HS-5 (cell line): ENCODE measurements at regions not wholly inside any gene's neighbourhood (a gene's known extent, or its start where the extent isn't known, plus 50 kb on each side); places are given as distances from the start of the nearest gene placed in this dataset.

Experiments
- DNase-seq: peaks from one replicate; pipeline ENCODE4 v3.0.0-alpha.2; 2012; ENCODE audit warnings: low read depth

DNA sequence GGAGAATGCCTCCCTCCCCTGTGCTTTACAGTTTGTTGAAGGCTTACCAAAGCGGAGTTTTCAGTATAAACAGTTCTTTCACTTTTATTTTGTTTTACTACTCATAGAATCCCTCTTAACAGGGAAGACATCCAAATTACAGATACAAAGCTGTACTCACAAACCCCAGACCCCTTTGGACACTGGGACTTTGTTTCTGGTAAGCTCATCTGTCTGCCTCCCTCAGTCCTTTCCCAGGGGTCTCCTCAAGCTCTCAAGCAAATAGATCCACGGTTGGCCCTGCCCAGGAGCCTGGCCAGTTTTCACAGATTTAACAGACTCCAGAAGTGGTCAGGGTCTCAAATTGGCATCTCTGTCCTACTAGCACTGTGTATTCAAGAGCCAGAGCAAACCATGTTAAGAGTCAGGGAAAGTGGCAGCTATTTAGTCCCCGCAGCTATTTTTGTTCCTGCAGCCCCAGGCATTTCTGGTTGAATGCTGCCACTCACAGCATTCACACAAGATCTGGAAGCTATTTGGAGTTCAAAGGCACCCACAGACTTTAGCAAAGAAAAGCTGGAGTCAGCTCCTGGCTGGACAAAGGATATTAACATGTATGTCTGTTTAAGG is 54.2 kb downstream of the TMEM100 start:
- no peak for DNase-seq

DNA sequence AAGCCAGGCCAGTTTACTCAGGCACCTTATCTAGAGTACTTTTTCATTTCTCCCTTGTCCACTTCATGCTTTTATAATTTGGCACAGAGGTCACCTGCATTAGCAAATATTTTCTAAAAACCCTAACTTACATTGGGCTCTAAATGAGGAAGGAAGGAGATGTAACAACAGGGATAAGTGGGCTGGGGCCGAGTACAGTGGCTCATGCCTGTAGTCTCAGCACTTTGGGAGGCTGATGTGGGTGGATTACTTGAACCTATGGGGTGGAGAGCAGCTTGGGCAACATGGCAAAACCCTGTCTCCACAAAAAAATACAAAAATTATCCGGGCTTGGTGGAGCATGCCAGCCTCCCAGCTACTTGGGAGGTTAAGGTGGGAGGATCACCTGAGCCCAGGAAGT is 55.9 kb downstream of the TMEM100 start:
- no peak for DNase-seq

DNA sequence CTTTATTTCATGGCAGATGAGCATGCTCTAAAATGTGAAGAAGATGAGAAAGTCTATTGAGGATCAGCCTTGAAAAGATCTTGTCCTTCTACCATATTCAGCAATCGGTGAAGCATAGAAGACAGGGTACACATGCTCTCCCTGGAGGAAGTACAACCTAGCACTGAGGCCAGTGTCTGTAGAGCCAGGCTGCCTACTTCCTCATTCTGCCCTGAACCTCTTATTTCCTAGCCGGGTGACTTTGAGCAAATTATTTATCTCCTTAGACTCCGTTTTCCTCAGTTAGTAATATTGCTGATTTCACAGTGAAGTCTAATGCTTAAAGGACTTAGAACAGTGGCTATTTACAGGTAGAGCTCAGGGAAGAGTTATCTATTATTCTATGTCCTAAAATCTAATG is 58.4 kb downstream of the TMEM100 start:
- no peak for DNase-seq

DNA sequence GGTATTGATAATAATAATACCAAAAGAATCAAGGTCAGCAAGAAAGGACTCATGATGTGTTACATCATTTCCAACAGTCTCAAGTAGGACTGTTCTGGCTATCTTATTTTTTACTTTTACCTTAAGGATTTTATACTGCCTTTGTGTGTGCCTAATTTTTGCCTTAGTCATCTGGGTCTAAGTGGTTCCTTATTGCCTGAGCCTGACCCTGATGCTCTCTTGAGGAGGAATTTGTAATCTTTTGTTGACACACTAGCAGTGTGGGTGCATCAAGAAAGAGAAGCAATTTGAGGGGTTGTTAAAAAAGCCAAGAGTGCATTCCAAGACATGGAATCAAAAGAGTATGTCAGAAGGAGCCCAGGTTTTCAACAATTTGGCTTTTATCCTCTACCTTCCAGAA is 59.3 kb downstream of the TMEM100 start:
- DNase-seq, result no peak

DNA sequence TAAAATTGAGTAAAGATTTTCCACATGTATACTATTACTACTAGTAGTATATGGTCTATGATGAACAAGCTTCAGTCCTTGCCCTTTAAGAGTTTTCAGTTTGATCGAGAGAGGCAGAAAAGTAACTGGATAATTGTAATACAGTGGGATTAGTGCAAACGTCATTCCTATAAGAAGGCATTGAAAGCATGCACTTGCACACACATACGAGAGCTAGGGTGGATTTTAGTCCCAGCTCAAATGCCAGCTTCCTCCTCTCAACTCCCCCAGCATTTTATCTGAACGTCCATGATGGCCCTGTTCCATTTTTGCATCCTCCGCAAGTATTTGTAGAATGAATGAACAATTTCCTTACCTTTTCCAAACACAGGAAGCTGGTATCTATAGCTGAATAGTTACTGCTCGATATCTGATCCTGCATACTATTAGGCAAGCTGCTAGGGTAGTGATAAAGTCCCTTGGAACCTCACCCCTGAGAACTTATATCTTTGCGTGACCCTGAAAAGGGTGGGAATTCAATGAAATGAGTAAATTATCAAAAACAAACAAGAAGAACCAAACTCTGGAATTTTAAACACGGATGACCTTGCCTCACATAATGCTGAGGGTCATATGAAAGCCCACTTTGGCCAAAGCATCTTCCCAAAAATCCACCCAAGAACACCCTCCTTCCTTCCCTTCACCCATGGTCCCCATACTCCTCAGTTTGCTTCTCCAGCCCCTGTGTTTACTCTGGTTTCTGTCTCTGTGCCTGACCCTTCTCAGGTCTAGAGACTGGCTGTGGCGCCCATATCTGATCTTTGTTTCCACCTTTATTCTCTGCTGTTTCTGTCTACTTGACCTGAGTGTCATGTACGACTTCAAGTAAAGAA is 60.5 kb downstream of the TMEM100 start:
- no peak for DNase-seq

DNA sequence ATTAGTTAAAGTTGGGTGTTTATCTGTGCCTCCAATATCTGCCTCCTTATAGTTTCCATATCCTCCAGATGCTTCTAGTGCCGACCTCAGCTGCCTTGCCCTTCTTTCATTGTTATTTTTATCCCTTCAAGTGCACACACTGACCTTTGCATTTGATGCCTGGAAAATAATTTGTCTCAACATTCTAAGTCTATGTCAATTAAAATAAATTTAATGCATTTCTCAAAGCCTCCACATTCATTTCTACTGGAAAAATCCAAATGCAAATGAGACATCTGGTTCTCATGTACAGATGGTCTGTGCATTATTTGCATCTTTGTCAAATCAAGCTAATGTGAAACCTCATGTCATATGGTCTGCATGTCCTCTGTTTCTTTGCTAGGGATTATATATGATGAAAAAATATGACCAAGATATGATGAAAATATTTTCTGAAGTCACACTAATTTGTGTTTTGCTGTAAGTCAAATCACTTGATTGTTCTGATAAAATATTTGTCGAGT is 61.4 kb downstream of the TMEM100 start:
- no peak for DNase-seq

DNA sequence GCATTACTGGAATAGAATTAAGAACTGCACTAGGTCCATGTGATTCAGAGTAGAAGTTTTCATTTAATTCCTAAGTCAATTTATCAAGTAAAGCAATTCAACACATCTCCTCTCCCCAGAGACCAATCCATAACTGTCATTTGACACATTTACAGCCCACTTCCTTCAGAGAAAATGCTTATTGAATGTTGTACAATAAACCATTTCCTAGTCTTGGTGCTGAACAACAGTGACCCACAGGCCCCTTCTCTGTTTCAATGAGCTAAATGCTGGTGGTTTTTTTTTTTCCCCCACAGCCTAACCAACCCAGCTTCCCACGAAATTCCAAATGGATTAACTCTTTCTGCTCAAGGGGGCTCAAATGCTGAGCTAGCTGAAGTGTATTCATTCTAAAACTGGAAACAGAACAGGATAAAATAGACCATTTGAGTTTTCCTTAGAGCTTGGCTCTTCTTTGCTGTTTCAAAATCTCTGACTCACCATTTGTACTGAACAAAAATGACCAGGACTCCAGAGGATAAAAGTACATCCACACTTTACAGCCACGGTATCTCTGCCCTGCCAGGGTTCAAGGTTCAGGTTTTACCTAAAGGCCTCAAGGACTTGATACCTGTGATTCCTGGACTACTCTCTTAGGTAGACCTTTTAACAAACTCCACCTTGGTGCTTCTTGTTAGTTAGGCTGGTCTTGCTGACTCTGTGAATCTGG is 62.3 kb downstream of the TMEM100 start:
- DNase-seq, result no peak

DNA sequence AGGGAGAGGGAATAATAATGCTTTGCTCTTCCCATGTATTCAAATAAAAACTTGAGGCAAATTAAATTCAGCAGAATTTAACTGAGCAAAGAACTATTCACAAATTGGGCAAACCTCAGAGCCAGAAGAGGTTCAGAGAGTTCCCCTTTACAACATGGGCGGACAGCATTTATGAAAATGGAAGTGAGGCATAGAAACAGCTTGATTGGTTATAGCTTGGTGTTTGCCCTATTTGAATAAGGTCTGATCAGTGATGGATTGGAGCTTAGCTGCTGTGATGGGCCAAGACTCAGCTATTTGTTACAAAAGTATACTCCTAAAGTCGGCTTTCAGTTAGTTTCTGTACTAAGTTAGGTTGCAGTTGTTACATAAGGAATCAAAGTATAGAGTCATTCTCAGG is 63.0 kb downstream of the TMEM100 start:
- DNase-seq, result no peak

DNA sequence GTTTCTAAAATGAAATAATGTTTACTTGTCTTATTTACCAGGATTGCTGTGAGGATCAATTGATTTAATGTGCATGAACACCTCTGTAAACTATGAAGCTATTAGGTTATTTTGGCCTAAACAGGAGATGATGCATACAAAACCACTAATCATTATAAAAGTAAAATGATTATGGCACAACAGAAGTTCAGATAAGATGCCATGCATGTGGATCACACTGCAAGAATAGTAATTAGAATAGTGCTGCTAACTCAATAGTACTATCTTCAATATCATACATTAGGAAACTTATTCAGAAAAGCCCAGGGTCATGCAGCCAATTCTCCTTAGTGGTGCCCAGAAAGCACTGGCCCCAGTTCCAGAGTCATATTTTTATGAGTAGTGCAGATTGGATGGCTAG is 66.9 kb downstream of the TMEM100 start:
- DNase-seq, result no peak

DNA sequence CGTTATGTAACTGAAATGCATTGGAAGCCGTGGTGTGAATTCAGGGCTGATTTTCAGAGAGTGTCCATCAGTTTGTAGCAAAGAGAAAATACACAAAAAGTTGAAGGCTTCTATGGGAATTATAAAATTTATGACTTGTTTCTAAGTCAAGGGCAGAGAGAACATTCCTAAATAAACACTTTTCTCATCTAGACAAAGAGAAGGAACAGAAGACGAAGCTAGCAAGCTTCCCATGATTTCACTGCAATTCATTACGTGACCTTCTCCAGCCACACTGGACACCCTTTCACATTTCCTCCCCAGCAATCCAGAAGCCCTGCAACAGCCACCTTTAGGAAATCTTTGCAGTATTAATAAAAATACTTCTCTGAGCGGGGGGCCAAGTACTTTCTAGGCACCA is 67.8 kb downstream of the TMEM100 start:
- no peak for DNase-seq

DNA sequence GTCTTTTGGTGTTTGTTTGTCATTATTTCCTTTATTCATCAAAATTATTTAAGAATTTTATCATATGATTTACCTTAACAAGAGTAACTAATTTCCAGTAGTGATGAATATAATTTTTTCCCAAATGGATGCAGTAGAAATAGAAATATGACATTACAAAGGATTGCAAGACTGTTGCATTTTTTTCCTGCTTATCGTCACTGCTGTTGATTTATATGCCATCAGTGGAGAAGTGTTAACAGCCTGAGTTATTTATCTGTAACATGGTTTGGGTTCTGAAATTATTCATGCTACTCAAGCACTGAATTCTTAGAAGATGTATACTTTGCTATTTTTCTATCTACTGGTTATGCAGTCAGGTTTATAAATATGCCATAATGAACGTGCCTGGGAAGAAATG is 68.6 kb downstream of the TMEM100 start:
- no peak for DNase-seq

DNA sequence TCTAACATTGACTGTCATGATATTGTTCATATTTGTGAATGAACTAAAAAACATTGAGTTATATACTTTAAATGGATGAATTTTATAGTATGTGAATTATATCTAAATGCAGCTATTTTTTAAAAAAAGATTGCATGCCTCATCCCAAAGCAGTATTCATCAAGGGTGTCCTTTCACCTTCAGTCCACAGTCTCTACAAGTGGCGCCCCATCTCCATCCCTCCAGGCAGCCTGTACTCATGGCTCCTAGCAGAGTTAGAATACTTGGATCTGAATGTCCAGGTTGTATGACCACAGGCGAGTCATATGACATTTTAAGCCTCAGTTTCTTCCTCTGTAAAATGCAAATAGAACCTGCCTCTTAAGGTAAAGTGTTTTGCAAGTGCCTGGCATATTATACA is 69.8 kb downstream of the TMEM100 start:
- no peak for DNase-seq

DNA sequence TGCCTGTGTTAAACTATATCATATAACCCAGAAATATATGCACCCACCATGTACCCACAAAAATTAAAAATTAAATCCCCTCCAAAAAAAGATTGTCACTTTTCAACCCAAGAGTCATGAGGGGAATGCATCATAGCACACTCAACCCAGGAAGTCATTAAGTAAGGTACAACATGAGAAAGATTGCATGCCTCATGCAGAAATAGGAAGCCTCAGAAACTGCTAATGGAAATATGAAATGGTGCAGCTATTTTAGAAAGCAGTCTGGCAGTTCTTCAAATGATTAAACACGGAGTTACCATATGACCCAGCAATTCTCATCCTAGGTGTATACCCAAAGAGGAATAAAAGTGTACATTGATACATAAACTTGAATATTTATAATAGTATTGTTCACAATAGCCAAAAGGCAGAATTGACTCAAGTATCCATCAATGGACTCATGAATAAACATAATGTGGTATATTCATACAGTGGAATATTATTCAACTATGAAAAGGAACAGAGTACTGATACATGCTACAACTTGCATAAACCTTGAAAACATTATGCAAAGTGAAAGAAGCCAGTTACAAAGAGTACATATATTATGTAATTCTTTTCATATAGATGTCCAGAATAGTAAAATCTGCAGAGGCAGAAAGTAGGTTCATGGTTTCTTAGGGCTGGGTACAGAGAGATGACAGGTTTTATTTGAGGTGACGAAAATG is 70.4 kb downstream of the TMEM100 start:
- no peak for DNase-seq

DNA sequence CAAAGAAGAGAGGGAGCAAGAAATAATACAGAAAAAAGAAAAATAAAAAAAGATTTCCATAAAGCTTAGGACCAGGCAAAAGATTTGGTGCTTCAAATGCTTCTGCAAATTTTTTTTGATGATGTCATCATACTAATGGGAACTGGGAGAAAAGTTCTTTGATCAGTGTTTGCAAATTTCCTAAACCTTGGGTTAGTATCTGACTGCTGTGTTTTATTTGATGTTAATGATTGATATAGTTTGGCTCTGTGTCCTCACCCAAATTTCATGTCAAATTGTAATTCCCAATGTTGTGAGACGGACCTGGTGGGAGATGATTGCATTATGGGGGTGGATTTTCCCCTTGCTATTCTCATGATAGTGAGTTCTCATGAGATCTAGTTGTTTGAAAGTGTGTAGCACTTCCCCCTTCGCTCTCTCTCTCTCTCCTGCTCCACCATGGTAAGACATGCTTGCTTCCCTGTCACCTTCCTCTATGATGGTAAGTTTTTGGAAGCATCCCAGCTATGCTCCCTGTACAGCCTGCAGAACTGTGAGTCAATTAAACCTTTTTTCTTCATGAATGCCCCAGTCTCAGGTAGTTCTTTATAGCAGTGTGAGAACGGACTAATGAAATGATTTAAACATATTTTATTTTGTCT is 72.6 kb downstream of the TMEM100 start:
- no peak for DNase-seq

DNA sequence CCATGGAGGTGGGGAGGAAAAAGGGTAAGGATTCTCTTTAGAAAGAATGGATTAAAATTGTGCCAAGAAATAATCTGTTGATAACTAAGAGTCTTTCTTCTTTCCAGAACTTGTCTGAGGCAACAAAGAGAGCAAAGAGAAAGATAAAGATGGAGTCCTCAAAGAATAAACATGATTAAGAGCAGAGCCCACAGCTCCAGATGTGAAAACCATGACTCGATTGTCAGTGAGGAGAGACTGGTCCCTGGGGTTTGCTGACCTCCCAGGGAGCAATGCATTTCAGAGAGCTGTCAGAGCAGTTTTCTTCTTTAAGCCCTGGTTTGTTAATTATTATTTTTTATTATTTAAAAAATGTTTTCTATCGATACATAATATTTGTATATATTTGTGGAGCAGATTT is 74.6 kb downstream of the TMEM100 start:
- DNase-seq, result no peak

DNA sequence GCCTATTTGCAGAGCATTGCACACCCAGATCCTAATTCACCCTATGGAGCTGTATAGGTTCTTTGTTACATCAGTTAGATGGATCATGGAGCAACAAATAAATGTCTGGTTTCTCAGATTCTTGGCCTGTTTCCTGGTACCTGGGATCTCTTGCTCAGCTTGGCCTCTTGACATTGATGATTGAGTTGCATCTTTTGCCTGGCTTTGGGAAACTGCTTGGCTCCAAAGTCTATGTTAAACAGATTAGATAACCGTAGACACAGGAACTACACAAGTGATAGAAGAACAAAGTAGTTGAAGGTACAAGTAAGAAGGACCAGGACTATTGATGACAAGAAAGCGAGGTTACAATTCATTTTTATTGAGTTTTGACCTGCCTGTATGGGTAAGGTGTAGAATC is 77.3 kb downstream of the TMEM100 start:
- DNase-seq, result no peak

DNA sequence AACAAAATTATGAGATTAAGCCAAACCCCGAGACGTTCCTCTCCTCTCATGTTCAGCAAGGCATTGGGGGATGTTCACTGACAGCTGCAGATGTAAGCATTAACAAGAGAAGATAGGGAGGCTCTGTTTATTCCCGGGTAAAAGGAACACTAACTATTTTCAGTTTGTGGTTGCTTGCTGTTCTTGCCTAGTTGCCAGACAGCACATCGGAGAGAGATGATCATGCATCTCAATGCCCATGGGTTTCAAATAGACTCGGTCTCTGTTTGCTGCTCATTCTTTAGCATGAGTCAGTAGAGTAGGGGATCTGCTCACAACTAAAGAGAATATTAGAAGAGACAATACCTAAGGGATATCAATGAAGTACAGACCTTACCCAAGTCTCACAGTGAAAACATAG is 78.3 kb downstream of the TMEM100 start:
- no peak for DNase-seq

DNA sequence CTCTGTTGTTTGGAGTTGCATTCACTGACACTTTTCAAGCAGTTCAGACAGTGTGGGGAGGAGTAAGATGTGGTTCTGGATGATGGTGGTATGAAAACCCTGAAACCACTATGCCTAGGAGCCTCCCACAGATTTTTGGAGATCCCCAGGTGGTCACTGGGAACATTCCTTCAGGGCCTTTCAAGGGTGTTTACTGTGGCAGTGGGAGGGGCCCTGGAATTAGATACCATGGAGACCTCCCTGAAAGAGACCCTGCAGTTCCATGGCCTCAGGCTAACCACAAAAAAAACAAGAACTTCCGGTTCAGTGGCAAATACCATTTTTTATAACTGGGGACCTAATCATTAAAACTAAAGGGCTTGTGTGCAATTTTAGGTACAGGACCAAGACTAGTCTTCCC is 79.9 kb downstream of the TMEM100 start:
- DNase-seq, result no peak

DNA sequence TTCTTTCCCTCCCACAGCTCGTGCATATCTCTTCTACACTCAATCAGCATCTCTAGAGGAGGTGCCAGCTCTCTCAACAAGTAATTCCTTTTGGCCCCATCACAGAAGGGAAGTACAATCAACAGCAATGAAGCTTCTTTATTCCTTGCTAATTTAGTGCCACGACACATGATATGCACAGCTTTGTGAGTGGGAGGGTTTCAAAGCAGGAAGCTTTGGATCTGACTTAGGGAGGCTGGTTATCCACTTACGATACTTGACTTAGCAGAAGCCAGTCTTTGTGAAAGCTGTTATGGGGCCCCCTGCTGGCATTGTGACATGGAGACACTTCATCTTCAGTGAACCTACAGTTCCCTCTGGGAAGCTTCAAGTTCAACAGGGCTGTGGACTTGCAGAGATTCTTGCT is 81.0 kb downstream of the TMEM100 start:
- no peak for DNase-seq

DNA sequence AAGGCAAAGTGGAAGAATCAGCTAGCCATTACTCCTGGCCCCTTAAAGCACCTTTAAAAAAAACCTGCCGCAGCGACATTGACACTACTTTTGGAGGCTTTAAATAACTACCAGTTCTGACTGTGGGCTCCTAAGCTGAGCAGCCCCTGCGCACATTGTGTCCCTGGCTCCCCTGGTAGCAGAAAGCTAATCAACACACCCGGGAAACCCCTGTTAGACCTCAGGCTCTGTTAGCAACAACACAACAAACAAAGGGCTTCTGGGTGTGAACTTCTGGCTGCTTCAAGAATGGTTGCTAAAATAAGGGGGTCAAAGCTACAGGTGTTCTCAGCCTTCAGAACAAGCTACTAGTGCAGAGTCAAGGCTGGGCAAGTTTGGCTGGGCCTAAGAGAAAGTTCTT is 83.6 kb downstream of the TMEM100 start:
- no peak for DNase-seq

DNA sequence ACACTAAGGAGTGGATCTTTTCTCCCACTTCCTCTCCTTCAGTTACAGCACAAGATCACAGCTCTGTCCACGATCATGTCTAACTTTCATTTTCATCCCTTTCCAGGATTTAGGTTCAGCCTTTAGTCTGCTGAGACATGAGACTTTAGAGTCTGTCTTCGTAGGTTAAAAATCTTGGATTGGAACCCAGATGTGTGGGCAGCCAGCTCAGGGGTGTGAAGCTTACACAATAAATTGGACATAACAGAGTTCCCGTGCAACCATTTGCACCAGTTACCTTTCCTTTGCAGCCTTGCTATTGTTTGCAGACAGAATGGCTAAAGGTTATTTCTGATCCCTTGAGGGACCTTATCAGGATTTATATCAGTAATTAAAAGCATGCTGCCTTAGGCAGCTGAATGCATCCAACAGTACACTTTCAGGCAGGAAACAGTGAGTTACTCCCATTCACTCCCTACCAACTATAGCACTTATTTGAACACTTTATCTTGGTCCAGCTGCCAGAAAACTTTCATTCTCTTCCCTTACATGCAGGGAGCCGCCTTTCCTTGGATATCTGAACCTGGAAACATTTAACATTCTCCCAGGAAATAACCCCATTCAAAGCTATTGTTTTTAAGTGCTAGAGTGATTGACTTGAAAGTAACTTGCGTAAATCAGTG is 87.3 kb downstream of the TMEM100 start:
- no peak for DNase-seq
